Activated T-helper 2 cell treated with anti-CD3 and anti-CD28 coated beads, Interferon-gamma antibody, Interleukin-2, Interleukin-4, amounts not matched to agents 10 μg/mL and 5 μg/mL and 100 μg/mL, durations not matched to agents 14 hours and 24 hours and 36 hours (primary cell): ENCODE measurements at regions not wholly inside any gene's neighbourhood (a gene's known extent, or its start where the extent isn't known, plus 50 kb on each side); places are given as distances from the start of the nearest gene placed in this dataset.

ENCODE experiments used
- DNase-seq: peaks from one replicate; pipeline ENCODE4 v3.0.0; 2021; ENCODE audit warnings: low spot score
- H3K27ac Mint-ChIP-seq: one replicate; pipeline ENCODE4 v1.8.0; 2021; ENCODE audit warnings: mixed read lengths
- H3K27me3 Mint-ChIP-seq: one replicate; pipeline ENCODE4 v1.8.0; 2021; ENCODE audit warnings: low read depth, mixed read lengths
- H3K36me3 Mint-ChIP-seq: one replicate; pipeline ENCODE4 v1.8.0; 2021; ENCODE audit warnings: low read depth, mixed read lengths
- H3K4me1 Mint-ChIP-seq: one replicate; pipeline ENCODE4 v1.8.0; 2021; ENCODE audit warnings: low read depth, mixed read lengths
- H3K4me3 Mint-ChIP-seq: one replicate; pipeline ENCODE4 v1.8.0; 2021; ENCODE audit warnings: low read depth, mild to moderate bottlenecking, moderate library complexity, mixed read lengths
- H3K9me3 Mint-ChIP-seq: one replicate; pipeline ENCODE4 v1.8.0; 2021; ENCODE audit warnings: mixed read lengths
- intact Hi-C: fragments of 100-400 bp; cut with micrococcal nuclease; formaldehyde crosslinking; loops from one replicate; pipeline ENCODE4 v1.15.1; 2023

- Mint-ChIP-seq H3K27me3 (peaks cover 14% of the 10 kb centered on the region), H3K36me3 (no peaks in the 10 kb centered on the region), H3K27ac (no peak overlapping the region), H3K4me1 (peaks cover 5% of the 10 kb centered on the region), H3K9me3 (no peaks in the 10 kb centered on the region), H3K4me3 (no peak overlapping the region)
- no peak for DNase-seq
- intact Hi-C loops = no loop called here
These were observed 50.6 kb upstream of the MAPRE2 start for GRCh38 chr18:34990597-34990996.

- H3K4me3 Mint-ChIP-seq = no peak overlapping the region
- DNase-seq = no peak
- H3K9me3 Mint-ChIP-seq = no peaks in the 10 kb centered on the region
- no peaks in the 10 kb centered on the region for H3K36me3 Mint-ChIP-seq
- peaks cover 5% of the 10 kb centered on the region for H3K4me1 Mint-ChIP-seq
- intact Hi-C loops = no loop called here
- H3K27me3 Mint-ChIP-seq = peaks cover 14% of the 10 kb centered on the region
- no peak overlapping the region for H3K27ac Mint-ChIP-seq
These were observed 50.1 kb upstream of the MAPRE2 start for GRCh38 chr18:34991152-34991551.
